Naive thymus-derived CD4-positive, alpha-beta T cell (primary cell): ENCODE measurements at regions not wholly inside any gene's neighbourhood (a gene's known extent, or its start where the extent isn't known, plus 50 kb on each side); places are given as distances from the start of the nearest gene placed in this dataset.

Source experiments
- ATAC-seq: fragments of 150-1000 bp; cut with Tn5 transposase; 2 replicates; pipeline ENCODE4 v1.10.0; 2021; ENCODE audit warnings: mild to moderate bottlenecking, moderate library complexity
- CTCF ChIA-PET: fragments of 350-600 bp; sonication (Branson Sonifier 250); formaldehyde crosslinking; loops from one replicate; lab custom pipeline; 2021; ENCODE audit warnings: antibody characterized with exemption; lab: Charles Lee
- POLR2A ChIA-PET: fragments of 350-600 bp; sonication (Branson Sonifier 250); formaldehyde crosslinking; loops from one replicate; lab custom pipeline; 2021; ENCODE audit warnings: antibody characterized with exemption, inconsistent platforms; lab: Charles Lee
- DNase-seq, 9 donors: peaks; one replicate each; pipeline versions ENCODE4 v3.0.0 to v3.0.0-alpha.2; 2020 to 2022; ENCODE audit warnings: mixed read lengths in 1 of 9
- H3K27ac ChIP-seq: one replicate; pipeline ENCODE4 v1.7.0; 2013; ENCODE audit warnings: mild to moderate bottlenecking, low read depth, low read length, moderate library complexity
- H3K27me3 ChIP-seq, 2 donors: one replicate each; pipeline ENCODE4 v1.7.0; 2013; ENCODE audit warnings: low read length in 2 of 2, mild to moderate bottlenecking in 2 of 2, moderate library complexity in 2 of 2; ENCODE audit not compliant: control insufficient read depth in 2 of 2, insufficient read depth in 2 of 2
- H3K36me3 ChIP-seq, 3 experiments: 1 replicate in 2 of 3; 2 replicates in 1 of 3; pipeline ENCODE4 v1.7.0; 2013; ENCODE audit warnings: low read length in 3 of 3, mild to moderate bottlenecking in 3 of 3, moderate library complexity in 1 of 3; ENCODE audit not compliant: insufficient read depth in 3 of 3, control insufficient read depth in 2 of 3
- H3K4me1 ChIP-seq, 2 donors: one replicate each; pipeline ENCODE4 v1.7.0; 2013; ENCODE audit warnings: low read length in 2 of 2, mild to moderate bottlenecking in 2 of 2, moderate library complexity in 1 of 2; ENCODE audit not compliant: control insufficient read depth in 2 of 2, insufficient read depth in 2 of 2
- H3K4me3 ChIP-seq: 2 replicates; pipeline ENCODE4 v1.7.0; 2013; ENCODE audit warnings: mild to moderate bottlenecking, low read length
- H3K9me3 ChIP-seq, 3 experiments: 1 replicate in 2 of 3; 2 replicates in 1 of 3; pipeline ENCODE4 v1.7.0; 2013; ENCODE audit warnings: low read length in 3 of 3; ENCODE audit not compliant: control insufficient read depth in 2 of 3
- H3K27ac Mint-ChIP-seq, 9 donors: one replicate each; pipeline ENCODE4 v1.8.0; 2020 to 2022; ENCODE audit warnings: mixed read lengths in 9 of 9, mild to moderate bottlenecking in 8 of 9, moderate library complexity in 5 of 9, inconsistent platforms in 2 of 9
- H3K27me3 Mint-ChIP-seq, 5 donors: one replicate each; pipeline ENCODE4 v1.8.0; 2021 to 2022; ENCODE audit warnings: mixed read lengths in 5 of 5, mild to moderate bottlenecking in 1 of 5
- H3K36me3 Mint-ChIP-seq, 5 donors: one replicate each; pipeline ENCODE4 v1.8.0; 2020 to 2022; ENCODE audit warnings: mixed read lengths in 5 of 5, mild to moderate bottlenecking in 3 of 5, inconsistent platforms in 1 of 5
- H3K4me1 Mint-ChIP-seq, 7 donors: one replicate each; pipeline ENCODE4 v1.8.0; 2020 to 2022; ENCODE audit warnings: mixed read lengths in 7 of 7, mild to moderate bottlenecking in 3 of 7, inconsistent platforms in 1 of 7
- H3K4me3 Mint-ChIP-seq, 10 donors: one replicate each; pipeline ENCODE4 v1.8.0; 2020 to 2022; ENCODE audit warnings: mild to moderate bottlenecking in 10 of 10, mixed read lengths in 10 of 10, moderate library complexity in 6 of 10, inconsistent platforms in 2 of 10
- H3K9me3 Mint-ChIP-seq, 11 donors: one replicate each; pipeline ENCODE4 v1.8.0; 2020 to 2022; ENCODE audit warnings: mixed read lengths in 11 of 11, mild to moderate bottlenecking in 4 of 11, inconsistent platforms in 1 of 11, moderate library complexity in 1 of 11
- intact Hi-C, 2 donors: fragments of 100-400 bp; cut with micrococcal nuclease; formaldehyde crosslinking; loops; one replicate each; pipeline ENCODE4 v1.15.1; 2023

GRCh38 chr13:75936791-75937190 lies 300.7 kb downstream of the LMO7 start:
- no peaks in the 10 kb centered on the region for H3K36me3 ChIP-seq
- Mint-ChIP-seq H3K4me3 (no peak overlapping the region), H3K27me3 (peaks cover 0 to 9% (median 4%) of the 10 kb centered on the region in 5 donors), H3K4me1 (no peaks in the 10 kb centered on the region), H3K36me3 (no peaks in the 10 kb centered on the region), H3K9me3 (peaks cover 0 to 5% (median 0%) of the 10 kb centered on the region in 11 donors), H3K27ac (no peak overlapping the region)
- intact Hi-C loops, result no loop called here
- no peaks in the 10 kb centered on the region for H3K4me1 ChIP-seq
- no peak overlapping the region for H3K4me3 ChIP-seq
- H3K27ac ChIP-seq, result no peak overlapping the region
- H3K9me3 ChIP-seq, result no peaks in the 10 kb centered on the region
- ChIA-PET CTCF (no interaction called here), POLR2A (no interaction called here)
- no peak for ATAC-seq
- H3K27me3 ChIP-seq, result no peaks in the 10 kb centered on the region
- DNase-seq, result no peak

- Mint-ChIP-seq H3K9me3 (peaks cover 0 to 5% (median 0%) of the 10 kb centered on the region in 11 donors), H3K36me3 (no peaks in the 10 kb centered on the region), H3K4me3 (no peak overlapping the region), H3K4me1 (no peaks in the 10 kb centered on the region), H3K27me3 (peaks cover 0 to 16% (median 6%) of the 10 kb centered on the region in 5 donors), H3K27ac (no peak overlapping the region)
- POLR2A ChIA-PET, result no interaction called here
- no peak for ATAC-seq
- CTCF ChIA-PET, result no interaction called here
- Histone ChIP-seq H3K36me3 (no peaks in the 10 kb centered on the region), H3K4me1 (no peaks in the 10 kb centered on the region), H3K27me3 (no peaks in the 10 kb centered on the region), H3K4me3 (no peak overlapping the region), H3K9me3 (no peaks in the 10 kb centered on the region), H3K27ac (no peak overlapping the region)
- no peak for DNase-seq
- intact Hi-C loops, result no loop called here
Observed at GRCh38 chr13:75935805-75936204, 299.7 kb downstream of the LMO7 start.

- no peaks in the 10 kb centered on the region for H3K4me1 Mint-ChIP-seq
- ChIA-PET POLR2A (no interaction called here), CTCF (no interaction called here)
- no peaks in the 10 kb centered on the region for H3K4me1 ChIP-seq
- peaks cover 0 to 17% (median 7%) of the 10 kb centered on the region in 5 donors for H3K27me3 Mint-ChIP-seq
- ATAC-seq (no peak), DNase-seq (no peak)
- no peak overlapping the region for H3K27ac Mint-ChIP-seq
- H3K36me3 Mint-ChIP-seq, result no peaks in the 10 kb centered on the region
- no peak overlapping the region for H3K4me3 Mint-ChIP-seq
- H3K27ac ChIP-seq, result no peak overlapping the region
- no peaks in the 10 kb centered on the region for H3K27me3 ChIP-seq
- H3K9me3 ChIP-seq, result no peaks in the 10 kb centered on the region
- H3K36me3 ChIP-seq, result no peaks in the 10 kb centered on the region
- intact Hi-C loops, result no loop called here
- H3K9me3 Mint-ChIP-seq, result peaks cover 0 to under 1% (median 0%) of the 10 kb centered on the region in 11 donors
- H3K4me3 ChIP-seq, result no peak overlapping the region
Observed at GRCh38 chr13:75934889-75935288, 298.8 kb downstream of the LMO7 start.

GRCh38 chr13:75932636-75933035 lies 296.5 kb downstream of the LMO7 start:
- POLR2A ChIA-PET, result no interaction called here

GRCh38 chr13:75931116-75931515 lies 295.0 kb downstream of the LMO7 start:
- intact Hi-C loops, result no loop called here
- peaks cover 2 to 27% (median 13%) of the 10 kb centered on the region in 5 donors for H3K27me3 Mint-ChIP-seq
- ChIA-PET POLR2A (no interaction called here), CTCF (interaction anchor here (0.7 kb wide), 1 partner anchor 714 kb away, joined by 3 read pairs; no protein-coding TSS in a partner anchor)
- H3K4me1 Mint-ChIP-seq, result no peaks in the 10 kb centered on the region
- peaks cover 0 to 3% (median 0%) of the 10 kb centered on the region in 11 donors for H3K9me3 Mint-ChIP-seq
- Histone ChIP-seq H3K4me1 (no peaks in the 10 kb centered on the region), H3K36me3 (no peaks in the 10 kb centered on the region), H3K9me3 (no peaks in the 10 kb centered on the region), H3K27ac (no peak overlapping the region), H3K27me3 (no peaks in the 10 kb centered on the region), H3K4me3 (no peak overlapping the region)
- H3K36me3 Mint-ChIP-seq, result no peaks in the 10 kb centered on the region
- DNase-seq (no peak), ATAC-seq (no peak)
- H3K27ac Mint-ChIP-seq, result no peak overlapping the region
- H3K4me3 Mint-ChIP-seq, result no peak overlapping the region

More at GRCh38 chr13:75932636-75933035, 296.5 kb downstream of the LMO7 start:
- Histone ChIP-seq H3K27ac (no peak overlapping the region), H3K27me3 (no peaks in the 10 kb centered on the region), H3K4me3 (no peak overlapping the region), H3K36me3 (no peaks in the 10 kb centered on the region), H3K9me3 (no peaks in the 10 kb centered on the region), H3K4me1 (no peaks in the 10 kb centered on the region)
- ATAC-seq (no peak), DNase-seq (no peak)
- intact Hi-C loops, result no loop called here
- peaks cover 0 to 2% (median 0%) of the 10 kb centered on the region in 11 donors for H3K9me3 Mint-ChIP-seq
- no peak overlapping the region for H3K27ac Mint-ChIP-seq
- H3K36me3 Mint-ChIP-seq, result no peaks in the 10 kb centered on the region
- CTCF ChIA-PET, result no interaction called here
- H3K27me3 Mint-ChIP-seq, result peaks cover 0 to 21% (median 13%) of the 10 kb centered on the region in 5 donors
- no peaks in the 10 kb centered on the region for H3K4me1 Mint-ChIP-seq
- H3K4me3 Mint-ChIP-seq, result no peak overlapping the region

- Mint-ChIP-seq H3K4me3 (no peak overlapping the region), H3K36me3 (no peaks in the 10 kb centered on the region), H3K9me3 (peaks cover 0 to 3% (median 0%) of the 10 kb centered on the region in 11 donors), H3K27ac (no peak overlapping the region), H3K4me1 (no peaks in the 10 kb centered on the region), H3K27me3 (peaks cover 6 to 27% (median 13%) of the 10 kb centered on the region in 5 donors)
- Histone ChIP-seq H3K27ac (no peak overlapping the region), H3K4me1 (no peaks in the 10 kb centered on the region), H3K27me3 (no peaks in the 10 kb centered on the region), H3K9me3 (no peaks in the 10 kb centered on the region), H3K36me3 (no peaks in the 10 kb centered on the region), H3K4me3 (no peak overlapping the region)
- intact Hi-C loops, result no loop called here
- ATAC-seq (no peak), DNase-seq (no peak)
- POLR2A ChIA-PET, result interaction anchor here (0.7 kb wide), 1 partner anchor 106 kb away, joined by 3 read pairs; no protein-coding TSS in a partner anchor
- CTCF ChIA-PET, result no interaction called here
Observed at GRCh38 chr13:75929076-75929475, 292.9 kb downstream of the LMO7 start.

- DNase-seq (no peak), ATAC-seq (no peak)
- ChIA-PET CTCF (no interaction called here), POLR2A (no interaction called here)
- H3K27me3 ChIP-seq, result no peaks in the 10 kb centered on the region
- Mint-ChIP-seq H3K4me1 (no peaks in the 10 kb centered on the region), H3K27me3 (peaks cover 6 to 31% (median 21%) of the 10 kb centered on the region in 5 donors), H3K9me3 (peaks cover 0 to 3% (median 0%) of the 10 kb centered on the region in 11 donors), H3K36me3 (no peaks in the 10 kb centered on the region), H3K27ac (no peak overlapping the region), H3K4me3 (no peak overlapping the region)
- no peaks in the 10 kb centered on the region for H3K4me1 ChIP-seq
- intact Hi-C loops, result no loop called here
- H3K9me3 ChIP-seq, result no peaks in the 10 kb centered on the region
- no peaks in the 10 kb centered on the region for H3K36me3 ChIP-seq
- H3K4me3 ChIP-seq, result no peak overlapping the region
- no peak overlapping the region for H3K27ac ChIP-seq
Observed at GRCh38 chr13:75927183-75927669, 291.1 kb downstream of the LMO7 start.
